Neural cell (in vitro differentiated cells): ENCODE measurements at regions not wholly inside any gene's neighbourhood (a gene's known extent, or its start where the extent isn't known, plus 50 kb on each side); places are given as distances from the start of the nearest gene placed in this dataset.

ENCODE experiments used
- CTCF ChIP-seq: fragments of 450-650 bp; IDR thresholded peaks from 2 replicates; pipeline ENCODE4 v1.5.1; 2014; ENCODE audit warnings: antibody characterized with exemption, mild to moderate bottlenecking, moderate library complexity; ENCODE audit not compliant: poor library complexity, severe bottlenecking
- REST ChIP-seq: IDR thresholded peaks from 2 replicates; pipeline ENCODE4 v1.6.1; 2012; ENCODE audit warnings: borderline replicate concordance

- TF ChIP-seq CTCF (no peak), REST (no peak)
These were observed 266.6 kb upstream of the C1orf174 start for GRCh38 chr1:4166713-4167112.
